ENCODE measurements at regions not wholly inside any gene's neighbourhood (a gene's known extent, or its start where the extent isn't known, plus 50 kb on each side); places are given as distances from the start of the nearest gene placed in this dataset.
"Not testable (repeated sequence)": the region's sequence is repeated elsewhere in the genome, so short reads cannot be mapped to it uniquely, and the experiment has no call there.

DNA sequence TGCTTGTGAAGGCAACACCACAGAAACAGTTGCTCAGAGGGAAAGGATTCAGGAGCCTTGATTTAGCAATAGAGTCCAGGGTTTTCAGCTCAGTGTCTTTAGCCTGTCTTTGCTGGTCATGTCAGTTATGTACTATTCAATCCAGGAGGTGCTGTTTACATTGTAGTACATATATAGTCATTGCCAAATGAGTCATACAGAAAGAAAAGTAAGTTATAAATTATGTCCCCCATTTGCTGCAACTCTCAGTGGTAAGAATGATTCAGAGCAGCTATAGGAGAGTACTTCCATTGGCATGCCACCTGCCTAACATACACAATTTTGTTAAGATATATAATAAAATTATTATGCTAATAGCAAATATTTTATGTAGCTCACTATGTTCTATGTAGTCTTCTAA, 1163.4 kb downstream of the FOXD4L5 start:
- TF ChIP-seq SMAD3 (CRISPR knock-in tag; IDR thresholded peaks at IDR 0.05; ENCODE audit: borderline replicate concordance); CTCF (IDR thresholded peaks at IDR 0.05); ATF3 (CRISPR knock-in tag; conservative IDR thresholded peaks at IDR 0.05); CREM (CRISPR knock-in tag; IDR thresholded peaks at IDR 0.05); CDX4 (CRISPR knock-in tag; IDR thresholded peaks at IDR 0.05; ENCODE audit: borderline replicate concordance): not testable (repeated sequence)

All from WTC11 (cell line).